ENCODE measurements at regions not wholly inside any gene's neighbourhood (a gene's known extent, or its start where the extent isn't known, plus 50 kb on each side); places are given as distances from the start of the nearest gene placed in this dataset.

DNA sequence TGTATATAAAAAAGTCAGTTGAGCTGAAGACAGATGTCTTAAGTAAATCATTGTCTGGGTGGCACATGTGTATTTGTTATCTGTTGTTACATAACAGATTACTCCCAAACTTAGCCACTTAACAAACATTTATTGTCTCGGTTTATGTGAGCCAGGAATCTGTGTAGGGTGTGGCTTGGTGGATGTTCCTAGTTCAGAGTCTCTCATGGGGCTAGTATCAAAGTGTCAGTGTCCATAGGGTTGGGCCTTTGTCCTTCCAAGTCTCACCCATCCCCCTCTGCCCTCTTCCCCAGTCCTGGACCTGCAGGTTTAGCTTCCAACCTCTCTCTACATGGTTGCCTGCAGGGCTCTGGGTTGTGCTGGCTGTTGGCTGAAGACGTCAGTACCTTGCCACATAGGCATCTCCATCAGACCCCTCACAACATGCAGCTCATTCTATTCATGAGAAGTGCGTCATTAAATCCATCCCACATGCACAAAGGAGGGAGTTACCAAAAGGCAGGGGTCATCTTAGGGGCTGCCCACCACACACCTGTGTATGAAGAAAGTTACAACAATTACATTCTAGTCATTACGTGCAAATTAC is 127.5 kb downstream of the HS3ST1 start:
- TF ChIP-seq CTCF (IDR thresholded peaks at IDR 0.05; ENCODE audit: low read length) (no peak), EZH2 (IDR thresholded peaks at IDR 0.05; ENCODE audit: borderline replicate concordance, low read length) (no peak)

Measured in OCI-LY1 (cell line).